OCI-LY3 (cell line): ENCODE measurements at regions not wholly inside any gene's neighbourhood (a gene's known extent, or its start where the extent isn't known, plus 50 kb on each side); places are given as distances from the start of the nearest gene placed in this dataset.

Experiments
- H2AFZ ChIP-seq: fragments of 200-600, 300-600 bp; shearing (Covaris generic); 2 replicates; pipeline ENCODE4 v1.6.0; 2014; ENCODE audit warnings: antibody characterized with exemption, low read depth, low read length
- H3K27ac ChIP-seq: fragments of 200-600, 300-600 bp; sonication (generic); 2 replicates; pipeline ENCODE4 v1.5.1; 2014; ENCODE audit warnings: mild to moderate bottlenecking, low read length, moderate library complexity, mixed read lengths
- H3K27me3 ChIP-seq: fragments of 200-600, 300-600 bp; sonication (generic); 2 replicates; pipeline ENCODE4 v1.6.1; 2014; ENCODE audit warnings: low read depth, low read length, mixed read lengths
- H3K36me3 ChIP-seq: fragments of 200-600, 300-600 bp; sonication (generic); replicated peaks from 2 replicates; pipeline ENCODE3; 2014; ENCODE audit warnings: low read depth, low read length, mixed read lengths
- H3K4me1 ChIP-seq: fragments of 300-600, 200-600 bp; sonication (generic); 2 replicates; pipeline ENCODE4 v1.6.1; 2014; ENCODE audit warnings: low read length, mixed read lengths
- H3K4me2 ChIP-seq: fragments of 200-600, 300-600 bp; sonication (generic); 2 replicates; pipeline ENCODE4 v1.6.1; 2014; ENCODE audit warnings: low read length, mixed read lengths
- H3K4me3 ChIP-seq: fragments of 300-600, 200-600 bp; sonication (generic); 2 replicates; pipeline ENCODE4 v1.5.1; 2014; ENCODE audit warnings: antibody characterized with exemption, mild to moderate bottlenecking, low read length, moderate library complexity
- H3K79me2 ChIP-seq: fragments of 300-600, 200-600 bp; shearing (Covaris generic); 2 replicates; pipeline ENCODE4 v1.6.1; 2014; ENCODE audit warnings: mild to moderate bottlenecking, low read length, mixed read lengths
- H3K9ac ChIP-seq: fragments of 300-600, 200-600 bp; shearing (Covaris generic); 2 replicates; pipeline ENCODE4 v1.6.0; 2014; ENCODE audit warnings: mild to moderate bottlenecking, low read length, moderate library complexity
- H3K9me3 ChIP-seq: fragments of 200-600, 300-600 bp; shearing (Covaris generic); 2 replicates; pipeline ENCODE4 v1.6.1; 2014; ENCODE audit warnings: low read length, mixed read lengths; ENCODE audit not compliant: insufficient read depth
- H4K20me1 ChIP-seq: fragments of 200-600, 300-600 bp; sonication (generic); 2 replicates; pipeline ENCODE4 v1.6.1; 2016; ENCODE audit warnings: low read length, mixed read lengths; ENCODE audit not compliant: insufficient read depth
- CTCF ChIP-seq: fragments of 200-600, 300-600 bp; sonication (generic); IDR thresholded peaks from 2 replicates; pipeline ENCODE4 v1.5.1; 2014; ENCODE audit warnings: antibody characterized with exemption, low read length, low read depth
- EZH2phosphoT487 ChIP-seq: fragments of 200-600 bp; shearing (Covaris generic); IDR thresholded peaks from 2 replicates; pipeline ENCODE4 v1.6.1; 2018; ENCODE audit warnings: antibody characterized with exemption, mixed run types, low read depth

GRCh38 chr1:88530246-88530645, 153.8 kb upstream of the PKN2 start:
- Histone ChIP-seq H3K36me3 (no peaks in the 10 kb centered on the region), H3K4me3 (peak overlapping the region; percentile 56; the same call in 1 of the 2 replicates), H3K4me1 (peaks cover 29% of the 10 kb centered on the region), H2AFZ (no peak overlapping the region), H3K27ac (no peak overlapping the region; the same call in 1 of the 2 replicates), H3K79me2 (no peaks in the 10 kb centered on the region), H3K4me2 (peak overlapping the region; percentile 73), H4K20me1 (no peaks in the 10 kb centered on the region), H3K9me3 (no peaks in the 10 kb centered on the region), H3K27me3 (no peaks in the 10 kb centered on the region), H3K9ac (peak overlapping the region; percentile 17; the same call in 1 of the 2 replicates)
- TF ChIP-seq EZH2phosphoT487 (no peak), CTCF (no peak)

GRCh38 chr1:88537787-88538186, 146.3 kb upstream of the PKN2 start:
- Histone ChIP-seq H3K36me3 (no peaks in the 10 kb centered on the region), H3K27me3 (no peaks in the 10 kb centered on the region), H3K79me2 (no peaks in the 10 kb centered on the region), H3K9ac (no peak overlapping the region), H2AFZ (no peak overlapping the region), H3K9me3 (no peaks in the 10 kb centered on the region), H3K27ac (no peak overlapping the region), H3K4me2 (no peak overlapping the region), H3K4me3 (no peak overlapping the region), H3K4me1 (no peaks in the 10 kb centered on the region), H4K20me1 (no peaks in the 10 kb centered on the region)
- no peak for TF ChIP-seq EZH2phosphoT487
- no peak for TF ChIP-seq CTCF

- H3K9me3 ChIP-seq, result no peaks in the 10 kb centered on the region
- no peaks in the 10 kb centered on the region for H3K27me3 ChIP-seq
- TF ChIP-seq EZH2phosphoT487, result no peak
- no peak for TF ChIP-seq CTCF
- no peaks in the 10 kb centered on the region for H3K36me3 ChIP-seq
- H3K79me2 ChIP-seq, result no peaks in the 10 kb centered on the region
- no peak overlapping the region for H3K4me3 ChIP-seq
- no peak overlapping the region for H3K4me2 ChIP-seq
- no peak overlapping the region for H3K9ac ChIP-seq
- H2AFZ ChIP-seq, result no peak overlapping the region
- H3K4me1 ChIP-seq, result no peaks in the 10 kb centered on the region
- H3K27ac ChIP-seq, result no peak overlapping the region
- H4K20me1 ChIP-seq, result no peaks in the 10 kb centered on the region
These were observed 145.7 kb upstream of the PKN2 start for GRCh38 chr1:88538222-88538899.

- Histone ChIP-seq H2AFZ (no peak overlapping the region), H3K4me3 (no peak overlapping the region), H3K36me3 (no peaks in the 10 kb centered on the region), H3K4me1 (no peaks in the 10 kb centered on the region), H3K4me2 (no peak overlapping the region), H4K20me1 (no peaks in the 10 kb centered on the region), H3K79me2 (no peaks in the 10 kb centered on the region), H3K9ac (no peak overlapping the region), H3K9me3 (no peaks in the 10 kb centered on the region), H3K27ac (no peak overlapping the region), H3K27me3 (no peaks in the 10 kb centered on the region)
- no peak for TF ChIP-seq EZH2phosphoT487
- TF ChIP-seq CTCF, result no peak
These were observed 143.8 kb upstream of the PKN2 start for GRCh38 chr1:88540255-88540654.
